Stimulated activated CD4-positive, alpha-beta T cell treated with anti-CD3 and anti-CD28 coated beads, Interleukin-2, amount 100 ng/mL, for 4 hours (primary cell): ENCODE measurements at regions not wholly inside any gene's neighbourhood (a gene's known extent, or its start where the extent isn't known, plus 50 kb on each side); places are given as distances from the start of the nearest gene placed in this dataset.

ENCODE experiments used
- DNase-seq: peaks from one replicate; pipeline ENCODE4 v3.0.0-alpha.2; 2020; ENCODE audit warnings: low read depth

GRCh38 chr4:138562544-138562991, 320.4 kb upstream of the SLC7A11 start:
- DNase-seq, result no peak

- DNase-seq, result no peak
Measured at GRCh38 chr4:138561906-138562305, 319.8 kb upstream of the SLC7A11 start.

GRCh38 chr4:138561276-138561880, 319.2 kb upstream of the SLC7A11 start:
- DNase-seq, result no peak

- no peak for DNase-seq
Measured at GRCh38 chr4:138560448-138560847, 318.3 kb upstream of the SLC7A11 start.

GRCh38 chr4:138558886-138559285, 316.7 kb upstream of the SLC7A11 start:
- DNase-seq, result no peak

- DNase-seq, result no peak
Measured at GRCh38 chr4:138555584-138555983, 313.4 kb upstream of the SLC7A11 start.

- DNase-seq, result no peak
Measured at GRCh38 chr4:138555108-138555507, 313.0 kb upstream of the SLC7A11 start.

GRCh38 chr4:138553001-138553845, 311.1 kb upstream of the SLC7A11 start:
- DNase-seq, result no peak

- no peak for DNase-seq
Measured at GRCh38 chr4:138542191-138542776, 300.1 kb upstream of the SLC7A11 start.

- DNase-seq, result no peak
Measured at GRCh38 chr4:138540056-138540800, 298.1 kb upstream of the SLC7A11 start.

GRCh38 chr4:138538743-138539142, 296.6 kb upstream of the SLC7A11 start:
- no peak for DNase-seq

GRCh38 chr4:138537731-138538490, 295.8 kb upstream of the SLC7A11 start:
- no peak for DNase-seq

- DNase-seq, result no peak
Measured at GRCh38 chr4:138535316-138535715, 293.2 kb upstream of the SLC7A11 start.

- no peak for DNase-seq
Measured at GRCh38 chr4:138522366-138522765, 280.2 kb upstream of the SLC7A11 start.

GRCh38 chr4:138521809-138522208, 279.7 kb upstream of the SLC7A11 start:
- DNase-seq, result no peak

GRCh38 chr4:138519436-138519835, 277.3 kb upstream of the SLC7A11 start:
- DNase-seq, result no peak

- no peak for DNase-seq
Measured at GRCh38 chr4:138513535-138513934, 271.4 kb upstream of the SLC7A11 start.

- no peak for DNase-seq
Measured at GRCh38 chr4:138512756-138513155, 270.6 kb upstream of the SLC7A11 start.

- no peak for DNase-seq
Measured at GRCh38 chr4:138510053-138510452, 267.9 kb upstream of the SLC7A11 start.

GRCh38 chr4:138509346-138509745, 267.2 kb upstream of the SLC7A11 start:
- DNase-seq, result no peak

- DNase-seq, result no peak
Measured at GRCh38 chr4:138507522-138507921, 265.4 kb upstream of the SLC7A11 start.

GRCh38 chr4:138501614-138502013, 259.5 kb upstream of the SLC7A11 start:
- DNase-seq, result no peak
